ENCODE measurements at regions not wholly inside any gene's neighbourhood (a gene's known extent, or its start where the extent isn't known, plus 50 kb on each side); places are given as distances from the start of the nearest gene placed in this dataset.

- no peaks in the 10 kb centered on the region for H3K36me3 Mint-ChIP-seq
- H3K9me3 Mint-ChIP-seq (ENCODE audit: low read depth) = no peaks in the 10 kb centered on the region
- peaks cover 4% of the 10 kb centered on the region for H3K27me3 Mint-ChIP-seq
- H3K4me1 Mint-ChIP-seq (ENCODE audit: low read depth) = no peaks in the 10 kb centered on the region
- no peak overlapping the region for H3K27ac Mint-ChIP-seq
- H3K4me3 Mint-ChIP-seq = no peak overlapping the region
Measured at GRCh38 chr22:27630754-27631153, 170.8 kb downstream of the MN1 start.

- Mint-ChIP-seq H3K4me3 (no peak overlapping the region), H3K9me3 (ENCODE audit: low read depth) (no peaks in the 10 kb centered on the region), H3K36me3 (no peaks in the 10 kb centered on the region), H3K27me3 (peaks cover 4% of the 10 kb centered on the region), H3K4me1 (ENCODE audit: low read depth) (no peaks in the 10 kb centered on the region), H3K27ac (no peak overlapping the region)
Measured at GRCh38 chr22:27631641-27632040, 169.9 kb downstream of the MN1 start.

- peaks cover 6% of the 10 kb centered on the region for H3K27me3 Mint-ChIP-seq
Measured at GRCh38 chr22:27632451-27633295, 168.9 kb downstream of the MN1 start.

GRCh38 chr22:27633296-27633871, 168.2 kb downstream of the MN1 start:
- no peaks in the 10 kb centered on the region for H3K36me3 Mint-ChIP-seq
- H3K4me1 Mint-ChIP-seq (ENCODE audit: low read depth) = no peaks in the 10 kb centered on the region
- H3K4me3 Mint-ChIP-seq = no peak overlapping the region
- H3K27me3 Mint-ChIP-seq = peaks cover 6% of the 10 kb centered on the region
- H3K27ac Mint-ChIP-seq = no peak overlapping the region
- H3K9me3 Mint-ChIP-seq (ENCODE audit: low read depth) = no peaks in the 10 kb centered on the region

More at GRCh38 chr22:27632451-27633295, 168.9 kb downstream of the MN1 start:
- Mint-ChIP-seq H3K36me3 (no peaks in the 10 kb centered on the region), H3K9me3 (ENCODE audit: low read depth) (no peaks in the 10 kb centered on the region), H3K4me1 (ENCODE audit: low read depth) (no peaks in the 10 kb centered on the region), H3K4me3 (no peak overlapping the region), H3K27ac (no peak overlapping the region)

GRCh38 chr22:27634043-27634740, 167.4 kb downstream of the MN1 start:
- no peaks in the 10 kb centered on the region for H3K9me3 Mint-ChIP-seq (ENCODE audit: low read depth)
- no peak overlapping the region for H3K27ac Mint-ChIP-seq
- H3K4me3 Mint-ChIP-seq = no peak overlapping the region
- no peaks in the 10 kb centered on the region for H3K4me1 Mint-ChIP-seq (ENCODE audit: low read depth)
- H3K36me3 Mint-ChIP-seq = no peaks in the 10 kb centered on the region
- peaks cover 6% of the 10 kb centered on the region for H3K27me3 Mint-ChIP-seq

GRCh38 chr22:27635435-27635834, 166.1 kb downstream of the MN1 start:
- Mint-ChIP-seq H3K9me3 (ENCODE audit: low read depth) (no peaks in the 10 kb centered on the region), H3K4me1 (ENCODE audit: low read depth) (no peaks in the 10 kb centered on the region), H3K36me3 (no peaks in the 10 kb centered on the region), H3K27ac (no peak overlapping the region), H3K4me3 (no peak overlapping the region), H3K27me3 (peaks cover 6% of the 10 kb centered on the region)

- Mint-ChIP-seq H3K4me3 (no peak overlapping the region), H3K27me3 (peaks cover 6% of the 10 kb centered on the region), H3K27ac (no peak overlapping the region), H3K9me3 (ENCODE audit: low read depth) (no peaks in the 10 kb centered on the region), H3K4me1 (ENCODE audit: low read depth) (no peaks in the 10 kb centered on the region), H3K36me3 (no peaks in the 10 kb centered on the region)
Measured at GRCh38 chr22:27635852-27636251, 165.7 kb downstream of the MN1 start.

GRCh38 chr22:27636716-27637508, 164.6 kb downstream of the MN1 start:
- Mint-ChIP-seq H3K9me3 (ENCODE audit: low read depth) (no peaks in the 10 kb centered on the region), H3K4me1 (ENCODE audit: low read depth) (no peaks in the 10 kb centered on the region), H3K27me3 (peaks cover 6% of the 10 kb centered on the region), H3K27ac (no peak overlapping the region), H3K4me3 (no peak overlapping the region), H3K36me3 (no peaks in the 10 kb centered on the region)

- H3K4me3 Mint-ChIP-seq = no peak overlapping the region
- no peak overlapping the region for H3K27ac Mint-ChIP-seq
- no peaks in the 10 kb centered on the region for H3K36me3 Mint-ChIP-seq
- peaks cover 6% of the 10 kb centered on the region for H3K27me3 Mint-ChIP-seq
- no peaks in the 10 kb centered on the region for H3K9me3 Mint-ChIP-seq (ENCODE audit: low read depth)
- no peaks in the 10 kb centered on the region for H3K4me1 Mint-ChIP-seq (ENCODE audit: low read depth)
Measured at GRCh38 chr22:27637604-27638003, 164.0 kb downstream of the MN1 start.

- Mint-ChIP-seq H3K27ac (no peak overlapping the region), H3K36me3 (no peaks in the 10 kb centered on the region), H3K9me3 (ENCODE audit: low read depth) (no peaks in the 10 kb centered on the region), H3K27me3 (peaks cover 4% of the 10 kb centered on the region), H3K4me3 (no peak overlapping the region), H3K4me1 (ENCODE audit: low read depth) (no peaks in the 10 kb centered on the region)
Measured at GRCh38 chr22:27638329-27639233, 163.0 kb downstream of the MN1 start.

GRCh38 chr22:27639248-27640086, 162.1 kb downstream of the MN1 start:
- Mint-ChIP-seq H3K4me1 (ENCODE audit: low read depth) (no peaks in the 10 kb centered on the region), H3K36me3 (no peaks in the 10 kb centered on the region)

GRCh38 chr22:27641049-27641795, 160.3 kb downstream of the MN1 start:
- no peaks in the 10 kb centered on the region for H3K4me1 Mint-ChIP-seq (ENCODE audit: low read depth)
- no peaks in the 10 kb centered on the region for H3K36me3 Mint-ChIP-seq
- no peaks in the 10 kb centered on the region for H3K9me3 Mint-ChIP-seq (ENCODE audit: low read depth)
- no peak overlapping the region for H3K27ac Mint-ChIP-seq
- H3K27me3 Mint-ChIP-seq = peaks cover 2% of the 10 kb centered on the region
- no peak overlapping the region for H3K4me3 Mint-ChIP-seq

More at GRCh38 chr22:27639248-27640086, 162.1 kb downstream of the MN1 start:
- H3K9me3 Mint-ChIP-seq (ENCODE audit: low read depth) = no peaks in the 10 kb centered on the region
- no peak overlapping the region for H3K4me3 Mint-ChIP-seq
- H3K27ac Mint-ChIP-seq = no peak overlapping the region
- peaks cover 2% of the 10 kb centered on the region for H3K27me3 Mint-ChIP-seq
